HepG2 (cell line): ENCODE measurements at regions not wholly inside any gene's neighbourhood (a gene's known extent, or its start where the extent isn't known, plus 50 kb on each side); places are given as distances from the start of the nearest gene placed in this dataset.

Source experiments
- BRD4 ChIP-seq: sonication (generic); formaldehyde crosslinking; IDR thresholded peaks from 2 replicates; pipeline ENCODE4 v1.4.0; 2020; ENCODE audit warnings: missing genetic modification reagents
- EHMT2 ChIP-seq: fragments of 200-600 bp; sonication (generic); IDR thresholded peaks from 2 replicates; pipeline ENCODE4 v1.7.0; 2017; ENCODE audit warnings: antibody characterized with exemption, low read depth, low read length, borderline replicate concordance
- ELF3 ChIP-seq: IDR thresholded peaks from 2 replicates; pipeline ENCODE4 v1.6.1; 2016; ENCODE audit warnings: missing genetic modification reagents, missing compliant biosample characterization
- KDM6A ChIP-seq: IDR thresholded peaks from 2 replicates; pipeline ENCODE4 v1.6.1; 2016; ENCODE audit warnings: low read depth
- MAFK ChIP-seq, 2 experiments: IDR thresholded peaks in 1 of 2; conservative IDR thresholded peaks in 1 of 2; 2 replicates each; pipeline ENCODE4 v1.6.1; 2011; ENCODE audit warnings: improper control_type of control experiment in 2 of 2, low read length in 2 of 2
- NBN ChIP-seq: fragments of 450-650 bp; conservative IDR thresholded peaks from 2 replicates; pipeline ENCODE4 v1.6.1; 2017
- TBX3 ChIP-seq: fragments of 450-650 bp; IDR thresholded peaks from 2 replicates; pipeline ENCODE4 v1.6.1; 2017; ENCODE audit warnings: antibody characterized with exemption, mild to moderate bottlenecking, inconsistent platforms, borderline replicate concordance
- THAP9 ChIP-seq: sonication (generic); formaldehyde crosslinking; IDR thresholded peaks from 2 replicates; pipeline ENCODE4; 2020; ENCODE audit warnings: missing genetic modification reagents, mild to moderate bottlenecking, borderline replicate concordance
- ZBTB4 ChIP-seq: sonication (generic); formaldehyde crosslinking; IDR thresholded peaks from 2 replicates; pipeline ENCODE4 v1.4.0; 2020; ENCODE audit warnings: missing genetic modification reagents, mild to moderate bottlenecking, borderline replicate concordance
- ZNF792 ChIP-seq: IDR thresholded peaks from 2 replicates; pipeline ENCODE4 v1.6.1; 2016
- TF ChIP-seq, protein P1 (sequence below): sonication (generic); formaldehyde crosslinking; IDR thresholded peaks from 2 replicates; pipeline ENCODE4 v1.5.0; 2020; ENCODE audit warnings: mild to moderate bottlenecking, missing genetic modification reagents
- TF ChIP-seq, protein P2 (sequence below): IDR thresholded peaks from 2 replicates; pipeline ENCODE4 v1.4.0; 2020; ENCODE audit warnings: mild to moderate bottlenecking, missing genetic modification reagents
- TF ChIP-seq, protein P3 (sequence below): sonication (generic); formaldehyde crosslinking; IDR thresholded peaks from 2 replicates; pipeline ENCODE4 v1.4.0; 2020; ENCODE audit warnings: missing genetic modification reagents

- TF ChIP-seq, protein P1, sequence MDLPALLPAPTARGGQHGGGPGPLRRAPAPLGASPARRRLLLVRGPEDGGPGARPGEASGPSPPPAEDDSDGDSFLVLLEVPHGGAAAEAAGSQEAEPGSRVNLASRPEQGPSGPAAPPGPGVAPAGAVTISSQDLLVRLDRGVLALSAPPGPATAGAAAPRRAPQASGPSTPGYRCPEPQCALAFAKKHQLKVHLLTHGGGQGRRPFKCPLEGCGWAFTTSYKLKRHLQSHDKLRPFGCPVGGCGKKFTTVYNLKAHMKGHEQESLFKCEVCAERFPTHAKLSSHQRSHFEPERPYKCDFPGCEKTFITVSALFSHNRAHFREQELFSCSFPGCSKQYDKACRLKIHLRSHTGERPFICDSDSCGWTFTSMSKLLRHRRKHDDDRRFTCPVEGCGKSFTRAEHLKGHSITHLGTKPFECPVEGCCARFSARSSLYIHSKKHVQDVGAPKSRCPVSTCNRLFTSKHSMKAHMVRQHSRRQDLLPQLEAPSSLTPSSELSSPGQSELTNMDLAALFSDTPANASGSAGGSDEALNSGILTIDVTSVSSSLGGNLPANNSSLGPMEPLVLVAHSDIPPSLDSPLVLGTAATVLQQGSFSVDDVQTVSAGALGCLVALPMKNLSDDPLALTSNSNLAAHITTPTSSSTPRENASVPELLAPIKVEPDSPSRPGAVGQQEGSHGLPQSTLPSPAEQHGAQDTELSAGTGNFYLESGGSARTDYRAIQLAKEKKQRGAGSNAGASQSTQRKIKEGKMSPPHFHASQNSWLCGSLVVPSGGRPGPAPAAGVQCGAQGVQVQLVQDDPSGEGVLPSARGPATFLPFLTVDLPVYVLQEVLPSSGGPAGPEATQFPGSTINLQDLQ (CRISPR knock-in tag) = no peak
- TF ChIP-seq ELF3 (peak; percentile 27; the same call in 1 of the 2 replicates), THAP9 (CRISPR knock-in tag) (no peak), ZBTB4 (no peak), BRD4 (CRISPR knock-in tag) (no peak; the same call in 1 of the 2 replicates), MAFK (conservative IDR thresholded peaks at IDR 0.05 in 1 of 2, IDR thresholded peaks at IDR 0.05 in 1 of 2; ENCODE audit: low read length in 2 of 2) (no peak), ZNF792 (CRISPR knock-in tag) (peak; percentile 2; the same call in 1 of the 2 replicates), TBX3 (no peak), KDM6A (CRISPR knock-in tag) (peak; percentile 38), NBN (no peak), EHMT2 (peak; percentile 68; the same call in 1 of the 2 replicates)
- TF ChIP-seq, protein P2, sequence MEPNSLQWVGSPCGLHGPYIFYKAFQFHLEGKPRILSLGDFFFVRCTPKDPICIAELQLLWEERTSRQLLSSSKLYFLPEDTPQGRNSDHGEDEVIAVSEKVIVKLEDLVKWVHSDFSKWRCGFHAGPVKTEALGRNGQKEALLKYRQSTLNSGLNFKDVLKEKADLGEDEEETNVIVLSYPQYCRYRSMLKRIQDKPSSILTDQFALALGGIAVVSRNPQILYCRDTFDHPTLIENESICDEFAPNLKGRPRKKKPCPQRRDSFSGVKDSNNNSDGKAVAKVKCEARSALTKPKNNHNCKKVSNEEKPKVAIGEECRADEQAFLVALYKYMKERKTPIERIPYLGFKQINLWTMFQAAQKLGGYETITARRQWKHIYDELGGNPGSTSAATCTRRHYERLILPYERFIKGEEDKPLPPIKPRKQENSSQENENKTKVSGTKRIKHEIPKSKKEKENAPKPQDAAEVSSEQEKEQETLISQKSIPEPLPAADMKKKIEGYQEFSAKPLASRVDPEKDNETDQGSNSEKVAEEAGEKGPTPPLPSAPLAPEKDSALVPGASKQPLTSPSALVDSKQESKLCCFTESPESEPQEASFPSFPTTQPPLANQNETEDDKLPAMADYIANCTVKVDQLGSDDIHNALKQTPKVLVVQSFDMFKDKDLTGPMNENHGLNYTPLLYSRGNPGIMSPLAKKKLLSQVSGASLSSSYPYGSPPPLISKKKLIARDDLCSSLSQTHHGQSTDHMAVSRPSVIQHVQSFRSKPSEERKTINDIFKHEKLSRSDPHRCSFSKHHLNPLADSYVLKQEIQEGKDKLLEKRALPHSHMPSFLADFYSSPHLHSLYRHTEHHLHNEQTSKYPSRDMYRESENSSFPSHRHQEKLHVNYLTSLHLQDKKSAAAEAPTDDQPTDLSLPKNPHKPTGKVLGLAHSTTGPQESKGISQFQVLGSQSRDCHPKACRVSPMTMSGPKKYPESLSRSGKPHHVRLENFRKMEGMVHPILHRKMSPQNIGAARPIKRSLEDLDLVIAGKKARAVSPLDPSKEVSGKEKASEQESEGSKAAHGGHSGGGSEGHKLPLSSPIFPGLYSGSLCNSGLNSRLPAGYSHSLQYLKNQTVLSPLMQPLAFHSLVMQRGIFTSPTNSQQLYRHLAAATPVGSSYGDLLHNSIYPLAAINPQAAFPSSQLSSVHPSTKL = peak; percentile 65
- TF ChIP-seq, protein P3, sequence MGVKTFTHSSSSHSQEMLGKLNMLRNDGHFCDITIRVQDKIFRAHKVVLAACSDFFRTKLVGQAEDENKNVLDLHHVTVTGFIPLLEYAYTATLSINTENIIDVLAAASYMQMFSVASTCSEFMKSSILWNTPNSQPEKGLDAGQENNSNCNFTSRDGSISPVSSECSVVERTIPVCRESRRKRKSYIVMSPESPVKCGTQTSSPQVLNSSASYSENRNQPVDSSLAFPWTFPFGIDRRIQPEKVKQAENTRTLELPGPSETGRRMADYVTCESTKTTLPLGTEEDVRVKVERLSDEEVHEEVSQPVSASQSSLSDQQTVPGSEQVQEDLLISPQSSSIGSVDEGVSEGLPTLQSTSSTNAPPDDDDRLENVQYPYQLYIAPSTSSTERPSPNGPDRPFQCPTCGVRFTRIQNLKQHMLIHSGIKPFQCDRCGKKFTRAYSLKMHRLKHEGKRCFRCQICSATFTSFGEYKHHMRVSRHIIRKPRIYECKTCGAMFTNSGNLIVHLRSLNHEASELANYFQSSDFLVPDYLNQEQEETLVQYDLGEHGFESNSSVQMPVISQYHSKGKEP (CRISPR knock-in tag) = no peak
Measured at GRCh38 chr13:40336228-40337221, 329.9 kb downstream of the FOXO1 start (continued).
